Ovary (tissue), 7 donors: ENCODE measurements at regions not wholly inside any gene's neighbourhood (a gene's known extent, or its start where the extent isn't known, plus 50 kb on each side); places are given as distances from the start of the nearest gene placed in this dataset.
A peak's percentile ranks its signal among the peaks of the same experiment; 100 is the strongest.

Experiments
- DNase-seq, 5 donors: peaks; one replicate each; pipeline ENCODE4 v3.0.0-alpha.2; 2019 to 2020
- H3K27ac ChIP-seq, 2 donors: fragments of 200-600 bp; one replicate each; pipeline versions ENCODE4 v1.5.1 to v1.8.0; 2019 to 2022
- H3K27me3 ChIP-seq: fragments of 200-600 bp; one replicate; pipeline ENCODE4 v1.8.0; 2022
- H3K36me3 ChIP-seq: fragments of 200-600 bp; sonication (generic); one replicate; pipeline ENCODE4 v1.5.1; 2019
- H3K4me1 ChIP-seq: one replicate; pipeline ENCODE4 v1.8.1; 2013; ENCODE audit warnings: mild to moderate bottlenecking, moderate library complexity; ENCODE audit not compliant: insufficient read depth
- H3K4me3 ChIP-seq: fragments of 200-600 bp; sonication (generic); one replicate; pipeline ENCODE4 v1.5.1; 2017
- H3K9me3 ChIP-seq, 2 donors: fragments of 200-600 bp in 1 of 2; sonication (generic) in 1 of 2; one replicate each; pipeline versions ENCODE4 v1.5.1 to v1.8.1; 2013 to 2019; ENCODE audit warnings: mild to moderate bottlenecking in 1 of 2, moderate library complexity in 1 of 2
- EP300 ChIP-seq: sonication (generic); formaldehyde crosslinking; IDR thresholded peaks from one replicate; pipeline ENCODE4 v1.6.1; 2017; ENCODE audit warnings: antibody characterized with exemption
- POLR2A ChIP-seq: fragments of 450-650 bp; IDR thresholded peaks from one replicate; pipeline ENCODE4 v1.6.1; 2017; ENCODE audit warnings: antibody characterized with exemption, mild to moderate bottlenecking, moderate library complexity
- WGBS, 3 donors: extraction: QIAGEN DNeasy Blood & Tissue Kit in 1 of 3; methylation state at CpG; one replicate each; pipeline versions ENCODE4 v1.1.5 to v1.1.7; 2013 to 2017; 5-methylcytosine and 5-hydroxymethylcytosine counted together
- intact Hi-C, 4 donors: fragments of 100-400 bp; cut with DNase I; formaldehyde crosslinking; loops; one replicate each; pipeline versions ENCODE4 v1.11.0 to v1.15.1; 2022 to 2023
- TF ChIP-seq, protein P1 (sequence below), 3 donors: fragments of 450-650 bp in 2 of 3; fragments of 200-600 bp in 1 of 3; IDR thresholded peaks; one replicate each; pipeline versions ENCODE4 v1.5.1 to v1.8.0; 2016 to 2022; ENCODE audit warnings: antibody characterized with exemption in 3 of 3, mild to moderate bottlenecking in 1 of 3
- donor health status: DM: no; HTN: no; CAD: no; lungs with moderate emphysema.
- donor health status: DM: no; HTN: no; CAD: no.
- donor health status: Bipolar disorder and iron deficiency.
- donor health status: DM: no; HTN: no; CAD: no.
- donor health status: DM: yes; HTN: yes; CAD: no.

DNA sequence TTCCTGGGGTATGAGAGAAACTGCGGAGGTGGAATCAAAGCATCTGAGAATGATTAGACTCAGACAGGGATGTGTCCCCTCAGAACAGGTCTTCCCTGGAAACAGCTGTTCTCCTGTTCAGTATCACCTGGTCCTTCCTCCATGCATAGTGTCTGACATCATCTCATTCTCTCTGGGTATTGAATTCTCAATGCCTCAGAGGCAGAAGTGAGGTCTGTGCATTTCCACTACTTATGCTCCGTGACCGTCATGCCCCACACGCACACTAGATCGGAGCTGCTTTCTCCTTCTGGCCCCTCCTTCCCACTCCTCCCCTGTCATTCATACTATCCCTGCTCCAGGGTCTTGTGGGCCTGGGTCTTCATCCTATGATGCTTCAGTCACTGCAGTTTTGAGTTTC lies 61.4 kb upstream of the DAB2IP start:
- WGBS, 3 donors = 96 to 99% (median 96%) methylated on average over 5 of the region's 5 CpGs
- intact Hi-C loops = no loop called here
- H3K27ac ChIP-seq = no peak overlapping the region
- H3K27me3 ChIP-seq = no peaks in the 10 kb centered on the region
- no peak for DNase-seq
- no peaks in the 10 kb centered on the region for H3K9me3 ChIP-seq
- H3K4me3 ChIP-seq = no peak overlapping the region
- peaks cover 7% of the 10 kb centered on the region for H3K4me1 ChIP-seq
- H3K36me3 ChIP-seq = no peaks in the 10 kb centered on the region
- TF ChIP-seq EP300 (no peak), POLR2A (no peak)
- TF ChIP-seq, protein P1, sequence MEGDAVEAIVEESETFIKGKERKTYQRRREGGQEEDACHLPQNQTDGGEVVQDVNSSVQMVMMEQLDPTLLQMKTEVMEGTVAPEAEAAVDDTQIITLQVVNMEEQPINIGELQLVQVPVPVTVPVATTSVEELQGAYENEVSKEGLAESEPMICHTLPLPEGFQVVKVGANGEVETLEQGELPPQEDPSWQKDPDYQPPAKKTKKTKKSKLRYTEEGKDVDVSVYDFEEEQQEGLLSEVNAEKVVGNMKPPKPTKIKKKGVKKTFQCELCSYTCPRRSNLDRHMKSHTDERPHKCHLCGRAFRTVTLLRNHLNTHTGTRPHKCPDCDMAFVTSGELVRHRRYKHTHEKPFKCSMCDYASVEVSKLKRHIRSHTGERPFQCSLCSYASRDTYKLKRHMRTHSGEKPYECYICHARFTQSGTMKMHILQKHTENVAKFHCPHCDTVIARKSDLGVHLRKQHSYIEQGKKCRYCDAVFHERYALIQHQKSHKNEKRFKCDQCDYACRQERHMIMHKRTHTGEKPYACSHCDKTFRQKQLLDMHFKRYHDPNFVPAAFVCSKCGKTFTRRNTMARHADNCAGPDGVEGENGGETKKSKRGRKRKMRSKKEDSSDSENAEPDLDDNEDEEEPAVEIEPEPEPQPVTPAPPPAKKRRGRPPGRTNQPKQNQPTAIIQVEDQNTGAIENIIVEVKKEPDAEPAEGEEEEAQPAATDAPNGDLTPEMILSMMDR (IDR thresholded peaks at IDR 0.05) = no peak

DNA sequence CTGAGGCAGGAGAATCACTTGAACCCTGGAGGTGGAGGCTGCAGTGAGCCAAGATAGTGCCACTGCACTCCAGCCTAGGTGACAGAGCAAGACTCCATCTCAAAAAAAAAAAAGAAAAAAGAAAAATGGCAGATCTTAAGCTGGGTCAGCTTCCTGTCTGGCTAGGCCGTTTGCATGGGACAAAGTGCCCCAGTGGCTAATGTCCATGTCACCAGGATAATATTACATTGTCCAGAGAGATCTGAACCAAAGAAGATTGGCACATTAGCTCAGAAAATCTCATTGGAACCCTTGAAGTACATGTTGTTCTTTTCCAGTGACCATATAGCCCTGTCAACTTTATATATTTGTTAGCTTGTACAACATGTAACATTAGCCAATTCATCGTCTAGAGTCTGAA lies 59.2 kb upstream of the DAB2IP start:
- intact Hi-C loops = no loop called here
- no peaks in the 10 kb centered on the region for H3K36me3 ChIP-seq
- no peak for DNase-seq
- peaks cover 7% of the 10 kb centered on the region for H3K4me1 ChIP-seq
- 85 to 87% (median 85%) methylated on average over 2 of the region's 2 CpGs for WGBS, 3 donors
- H3K4me3 ChIP-seq = no peak overlapping the region
- no peak overlapping the region for H3K27ac ChIP-seq
- TF ChIP-seq POLR2A = no peak
- TF ChIP-seq EP300 = no peak
- TF ChIP-seq, protein P1 (IDR thresholded peaks at IDR 0.05) = no peak
- H3K9me3 ChIP-seq = no peaks in the 10 kb centered on the region
- no peaks in the 10 kb centered on the region for H3K27me3 ChIP-seq

DNA sequence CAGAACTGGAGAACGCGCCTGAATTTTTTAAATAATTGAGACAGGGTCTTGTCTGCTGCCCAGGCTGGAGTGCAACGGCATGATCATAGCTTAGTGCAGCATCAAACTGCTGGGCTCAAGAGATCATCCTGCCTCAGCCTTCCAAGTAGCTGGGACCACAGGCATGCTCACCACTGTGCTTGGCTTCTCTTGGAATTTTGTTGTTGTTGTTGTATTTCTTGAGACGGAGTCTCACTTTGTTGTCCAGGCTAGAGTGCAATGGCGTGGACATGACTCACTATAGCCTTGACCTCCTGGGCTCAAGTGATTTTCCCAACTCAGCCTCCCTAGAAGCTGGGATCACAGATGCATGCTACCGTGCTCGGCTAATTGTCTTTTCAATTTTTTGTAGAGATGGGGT lies 58.4 kb upstream of the DAB2IP start:
- intact Hi-C loops = no loop called here
- no peaks in the 10 kb centered on the region for H3K27me3 ChIP-seq
- TF ChIP-seq, protein P1 (IDR thresholded peaks at IDR 0.05) = no peak
- TF ChIP-seq POLR2A = no peak
- TF ChIP-seq EP300 = no peak
- no peaks in the 10 kb centered on the region for H3K9me3 ChIP-seq
- no peak overlapping the region for H3K27ac ChIP-seq
- DNase-seq = peak in 2 of 5 donors; percentile 20 to 37
- no peak overlapping the region for H3K4me3 ChIP-seq
- 31 to 50% (median 39%) methylated on average over 7 of the region's 7 CpGs for WGBS, 3 donors
- H3K36me3 ChIP-seq = no peaks in the 10 kb centered on the region
- H3K4me1 ChIP-seq = peaks cover 9% of the 10 kb centered on the region

DNA sequence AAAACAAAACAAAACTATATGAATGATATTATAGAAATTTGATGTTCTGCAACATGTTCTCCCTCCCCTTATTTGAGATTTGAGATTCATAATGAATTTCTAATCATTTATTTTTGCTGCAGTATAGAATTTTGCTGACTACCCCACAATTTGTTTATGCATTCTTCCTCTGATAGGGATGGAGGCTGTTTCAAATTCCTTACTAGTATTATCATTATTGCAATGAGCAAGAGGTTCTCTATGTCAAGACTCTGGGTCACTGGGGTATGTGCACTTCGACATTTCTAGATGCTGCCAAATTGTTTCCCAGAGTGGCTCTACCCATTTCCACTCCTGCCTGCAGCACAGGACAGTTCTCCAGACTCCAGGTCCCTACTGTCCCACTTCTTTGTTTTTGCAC lies 54.9 kb upstream of the DAB2IP start:
- Histone ChIP-seq H3K27ac (no peak overlapping the region), H3K9me3 (no peaks in the 10 kb centered on the region), H3K27me3 (no peaks in the 10 kb centered on the region), H3K36me3 (no peaks in the 10 kb centered on the region), H3K4me3 (no peak overlapping the region), H3K4me1 (peaks cover 9% of the 10 kb centered on the region)
- intact Hi-C loops = loop anchor here in 1 of 4 donors (5.0 kb wide), 1 partner anchor 39 kb away; no protein-coding TSS in a partner anchor
- TF ChIP-seq EP300 (no peak), POLR2A (no peak)
- TF ChIP-seq, protein P1 (IDR thresholded peaks at IDR 0.05) = no peak
- 14 to 43% (median 33%) methylated on average over 1 of the region's 1 CpG for WGBS, 3 donors
- no peak for DNase-seq
